NCI-H2107 treated with DMSO at 0.1 percent for 48 hours (cell line): ENCODE measurements at regions not wholly inside any gene's neighbourhood (a gene's known extent, or its start where the extent isn't known, plus 50 kb on each side); places are given as distances from the start of the nearest gene placed in this dataset.

Experiments
- DNase-seq: peaks from one replicate; lab custom pipeline; 2025; ENCODE audit not compliant: unreplicated experiment; lab: John Stamatoyannopoulos, UW

GRCh38 chr14:38139926-38140325 is 67.8 kb upstream of the SSTR1 start:
- DNase-seq: no peak

DNA sequence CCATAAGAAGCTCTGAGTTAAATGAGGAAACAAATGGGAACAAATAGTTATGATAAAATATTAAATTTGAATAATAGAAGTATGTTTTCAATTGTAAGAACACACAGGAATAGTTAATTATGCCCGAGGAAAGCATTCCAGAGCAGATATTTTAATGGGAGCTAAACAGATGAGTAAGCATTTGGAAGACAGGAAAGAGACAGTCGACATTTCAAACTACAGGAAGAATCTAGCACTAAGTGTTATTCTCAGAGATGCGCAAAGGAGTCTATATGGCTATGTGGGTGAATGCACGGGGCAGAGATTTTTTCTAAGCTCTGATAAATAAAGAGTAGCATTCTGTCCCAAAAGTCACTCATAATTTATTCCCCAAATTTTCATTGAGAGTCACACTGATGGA is 64.5 kb upstream of the SSTR1 start:
- no peak for DNase-seq

- no peak for DNase-seq
Observed at GRCh38 chr14:38143659-38144505, 63.8 kb upstream of the SSTR1 start.

DNA sequence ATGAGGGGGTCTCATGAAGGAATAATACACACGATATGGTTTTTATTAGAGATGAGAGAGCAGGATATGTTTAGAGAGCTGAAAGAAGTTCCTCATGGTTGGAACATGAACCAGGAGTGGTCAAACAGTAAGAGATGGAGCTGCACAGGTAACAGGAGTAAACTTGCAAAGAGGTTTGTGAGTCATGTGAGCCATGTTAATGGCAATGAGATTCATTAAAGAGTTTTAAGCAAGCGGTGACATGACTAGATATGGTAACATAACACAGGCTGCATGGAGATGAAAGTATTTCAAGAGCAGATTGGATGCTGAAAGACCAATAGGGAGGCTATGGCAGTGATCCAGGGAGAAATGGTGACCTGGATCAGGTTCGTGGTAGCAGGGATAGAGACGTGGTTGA is 62.6 kb upstream of the SSTR1 start:
- DNase-seq: no peak

- no peak for DNase-seq
Observed at GRCh38 chr14:38150075-38150474, 57.6 kb upstream of the SSTR1 start.
